GM18867 (cell line): ENCODE measurements at regions not wholly inside any gene's neighbourhood (a gene's known extent, or its start where the extent isn't known, plus 50 kb on each side); places are given as distances from the start of the nearest gene placed in this dataset.
A peak's percentile ranks its signal among the peaks of the same experiment; 100 is the strongest.

Experiments used
- ATAC-seq: cut with Tn5 transposase; IDR thresholded peaks from one replicate; pipeline ENCODE4 v1.9.1; 2021; ENCODE audit warnings: mild to moderate bottlenecking, moderate library complexity; ENCODE audit not compliant: unreplicated experiment

DNA sequence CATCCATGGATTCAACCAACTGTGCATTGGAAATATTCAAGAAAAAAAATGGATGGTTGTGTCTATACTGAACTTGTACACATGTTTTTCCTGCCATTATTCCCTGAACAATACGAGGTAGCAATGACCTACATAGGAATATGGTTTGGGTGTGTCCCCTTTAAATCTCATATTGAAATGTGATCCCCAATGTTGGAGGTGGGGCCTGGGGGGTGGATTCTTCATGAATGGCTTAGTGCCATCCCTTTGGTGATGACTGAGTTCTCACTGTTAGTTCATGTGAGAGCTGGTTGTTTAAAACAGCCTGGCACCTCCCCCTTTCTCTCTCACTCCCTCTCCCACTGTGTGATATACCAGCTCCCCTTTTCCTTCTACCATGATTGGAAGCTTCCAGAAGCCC is 139.8 kb upstream of the BACH2 start:
- no peak for ATAC-seq

DNA sequence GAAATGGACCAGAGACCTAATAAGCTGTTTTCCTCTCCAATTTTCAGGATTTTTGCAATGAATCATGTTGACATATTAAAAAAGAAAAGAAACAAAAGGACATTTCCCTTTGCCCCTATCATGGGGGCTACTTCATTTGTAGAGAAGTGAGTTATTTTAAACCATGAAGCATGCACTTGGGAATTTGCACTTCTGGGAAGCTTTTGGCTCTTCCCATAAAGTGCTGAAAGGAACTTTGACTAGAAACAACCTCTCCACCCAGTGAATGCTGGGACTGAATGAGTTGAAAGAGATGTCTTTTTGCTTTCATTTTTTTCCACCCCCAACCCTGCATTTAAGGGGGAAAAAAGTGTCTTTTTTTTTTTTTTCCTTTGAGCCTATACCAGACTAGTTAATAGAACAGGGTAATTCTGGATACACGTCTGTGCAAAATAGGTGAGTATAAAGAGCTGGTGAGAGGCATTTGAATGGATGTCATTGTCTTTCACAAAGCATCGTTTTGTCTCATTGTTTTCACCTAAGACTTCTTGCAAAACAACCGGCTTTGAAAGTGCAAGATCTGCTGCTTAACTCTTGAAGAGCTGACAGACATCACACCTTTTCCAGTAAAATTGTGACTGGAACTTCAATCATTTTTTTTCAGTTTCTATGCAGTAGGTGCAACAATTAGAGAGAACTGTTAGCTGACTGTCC is 138.7 kb upstream of the BACH2 start:
- ATAC-seq, result no peak

DNA sequence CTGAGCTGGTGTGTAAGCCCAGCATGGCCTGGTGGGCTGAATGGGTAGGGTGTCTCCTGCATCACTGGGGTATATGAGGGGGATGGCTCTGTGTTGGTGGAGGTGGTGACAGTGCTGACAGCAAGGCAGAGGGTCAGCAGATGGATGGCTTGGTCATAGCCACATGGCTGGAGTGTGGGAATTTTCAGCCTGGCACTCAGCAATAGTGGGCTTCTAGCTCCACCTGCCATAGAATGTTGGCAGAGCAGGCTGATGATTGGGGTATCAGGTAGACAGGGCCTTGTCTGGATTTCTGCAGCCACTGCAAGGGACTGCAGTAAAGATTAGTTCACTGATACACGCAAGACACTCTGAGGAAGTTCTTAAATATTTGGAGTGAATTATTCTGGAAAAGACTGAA is 137.5 kb upstream of the BACH2 start:
- ATAC-seq, result no peak

DNA sequence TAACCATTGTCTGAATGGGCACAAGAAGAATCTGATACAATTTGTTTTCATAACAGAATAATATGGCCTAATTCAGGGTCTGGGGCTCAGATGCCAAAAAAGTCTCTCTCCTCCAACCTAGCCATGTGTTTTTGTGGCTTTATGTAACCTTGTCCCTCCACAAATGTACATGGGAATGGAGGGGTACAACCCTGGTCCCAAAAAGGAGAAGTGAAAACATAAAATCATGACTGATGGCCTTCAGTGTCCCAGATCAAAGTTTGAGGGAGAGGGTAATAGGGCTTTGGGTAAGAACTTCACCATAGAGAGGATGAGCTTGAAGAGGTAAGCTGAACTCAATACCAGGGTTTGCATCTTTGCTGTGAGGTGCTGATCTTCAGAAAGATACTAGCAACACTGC is 136.3 kb upstream of the BACH2 start:
- ATAC-seq, result no peak

DNA sequence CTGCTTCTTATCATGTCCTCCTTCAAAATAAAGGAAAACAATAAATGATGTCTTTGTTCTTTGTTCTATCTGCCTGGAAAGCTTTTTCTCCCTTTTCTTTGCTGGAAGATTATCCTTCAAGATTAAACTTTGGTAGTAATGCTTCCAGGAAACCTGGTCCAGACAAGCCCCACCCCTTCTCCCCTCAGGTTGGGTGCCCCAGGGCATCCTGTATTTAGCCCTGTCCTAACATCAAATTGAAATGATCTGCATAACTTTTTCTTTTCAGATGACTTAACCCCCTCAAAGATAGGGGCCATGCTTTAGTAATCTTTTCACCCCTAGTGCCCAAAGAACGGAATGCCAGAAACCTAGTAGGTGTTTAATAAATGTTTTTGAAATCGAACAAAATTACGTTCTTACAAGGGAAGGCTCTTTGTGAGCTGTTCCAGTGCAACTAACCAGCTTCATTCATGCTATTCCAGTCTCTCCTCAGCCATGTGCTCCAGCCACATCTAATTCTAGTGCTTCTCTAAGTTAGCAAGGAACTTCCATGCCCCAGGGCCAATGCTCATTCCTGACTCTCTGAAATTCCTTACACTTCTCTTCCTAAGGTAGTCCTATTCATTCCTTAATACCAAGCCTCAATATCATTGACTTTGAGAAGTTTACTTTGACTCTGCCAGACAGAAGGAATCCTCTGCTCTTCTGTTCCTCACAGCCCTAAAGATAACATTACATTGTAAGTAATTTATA is 135.6 kb upstream of the BACH2 start:
- ATAC-seq, result no peak

DNA sequence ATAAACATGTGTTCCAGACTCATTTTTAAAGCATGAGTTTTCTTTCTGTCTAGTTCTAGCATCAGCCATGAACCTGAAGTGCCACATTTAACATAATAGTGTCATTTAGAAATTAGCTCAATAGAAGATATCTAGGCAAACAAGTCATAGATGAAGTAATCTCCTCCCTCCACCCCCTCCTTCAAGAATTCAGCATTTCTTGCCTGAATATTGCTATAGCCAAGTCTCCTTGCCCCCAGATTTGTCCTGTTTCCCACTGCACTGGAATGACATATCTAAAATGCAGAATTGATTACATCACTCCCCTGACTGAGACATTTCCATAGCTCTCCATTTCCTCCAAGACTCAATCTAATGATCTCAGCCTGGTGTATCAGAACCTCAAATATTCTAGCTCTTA is 134.9 kb upstream of the BACH2 start:
- ATAC-seq, result no peak

DNA sequence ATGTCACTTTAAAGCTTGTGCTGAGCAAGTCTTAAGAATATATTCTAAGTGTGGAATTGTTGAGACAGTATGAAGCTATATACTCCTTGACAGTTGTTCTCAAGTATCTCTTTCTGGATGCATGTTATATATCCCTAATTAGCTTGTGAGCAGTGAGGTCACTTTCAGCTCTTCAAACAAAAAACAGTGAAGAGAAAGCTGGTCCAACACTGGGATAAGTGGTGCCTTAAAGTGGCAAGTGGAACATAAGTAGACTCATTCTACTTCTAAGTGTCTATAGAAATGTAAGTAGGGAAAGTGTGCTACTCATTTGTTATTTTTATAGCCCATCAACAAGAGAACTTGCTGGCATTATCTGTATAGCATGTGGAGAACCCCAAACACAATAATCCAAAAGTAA is 133.1 kb upstream of the BACH2 start:
- no peak for ATAC-seq

DNA sequence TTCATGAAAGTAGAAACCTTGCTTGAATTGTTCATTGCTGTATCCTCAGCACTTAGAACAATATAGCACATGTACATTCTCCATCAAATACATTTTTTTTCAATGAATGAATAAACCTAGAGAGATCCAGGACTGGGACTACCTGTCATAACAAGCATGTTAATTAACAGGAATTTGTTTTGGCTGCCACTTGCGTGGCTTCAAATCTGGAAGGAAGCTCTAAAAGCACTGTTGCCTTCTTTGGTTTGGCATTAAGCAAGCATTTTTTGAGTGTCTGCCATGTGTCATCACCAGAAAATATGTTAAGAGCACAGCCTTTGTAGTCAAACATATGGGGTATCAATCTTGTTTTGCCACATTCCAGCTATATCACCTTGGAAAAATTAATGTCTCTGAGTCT is 131.9 kb upstream of the BACH2 start:
- no peak for ATAC-seq

DNA sequence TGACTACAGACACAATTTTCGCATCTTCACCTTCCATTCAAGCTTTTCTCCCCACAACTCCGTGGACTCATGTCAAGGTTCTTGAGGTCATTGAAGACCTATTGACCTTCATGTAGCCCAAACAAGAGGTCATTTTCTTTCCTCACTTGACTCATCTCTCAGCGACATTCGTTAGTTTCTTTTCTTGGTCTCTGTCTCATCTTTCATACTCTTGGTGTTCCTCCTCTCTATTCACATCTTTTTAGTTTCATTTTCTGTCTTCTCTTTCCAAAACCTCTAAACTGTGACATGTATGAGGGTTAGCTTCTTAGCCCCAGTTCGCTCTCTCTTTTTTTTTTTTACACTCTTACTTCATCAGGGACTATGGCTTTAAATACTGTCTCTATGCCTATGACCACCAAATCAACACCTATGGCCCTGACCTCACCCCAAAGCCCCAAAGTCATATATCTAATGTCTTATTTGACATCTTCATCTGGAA is 128.6 kb upstream of the BACH2 start:
- peak; percentile 96 for ATAC-seq

DNA sequence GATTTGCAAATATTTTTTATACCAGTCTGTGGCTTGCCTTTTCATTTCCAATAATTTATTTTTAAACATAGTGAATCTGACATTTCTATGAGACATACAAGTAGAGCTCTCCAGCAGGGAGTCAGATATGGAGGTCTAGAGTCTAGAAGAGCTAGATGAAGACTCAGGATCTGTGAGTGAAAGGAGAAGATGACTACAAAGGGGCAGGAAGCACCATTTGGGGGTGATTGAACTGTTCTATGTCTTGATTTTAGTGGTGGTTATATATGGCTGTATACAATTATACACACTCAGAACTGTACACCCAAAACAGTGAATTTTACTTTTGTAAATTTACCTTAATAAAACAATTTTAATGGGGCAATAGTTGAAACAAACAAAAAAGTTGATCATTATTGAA is 127.9 kb upstream of the BACH2 start:
- ATAC-seq, result no peak

DNA sequence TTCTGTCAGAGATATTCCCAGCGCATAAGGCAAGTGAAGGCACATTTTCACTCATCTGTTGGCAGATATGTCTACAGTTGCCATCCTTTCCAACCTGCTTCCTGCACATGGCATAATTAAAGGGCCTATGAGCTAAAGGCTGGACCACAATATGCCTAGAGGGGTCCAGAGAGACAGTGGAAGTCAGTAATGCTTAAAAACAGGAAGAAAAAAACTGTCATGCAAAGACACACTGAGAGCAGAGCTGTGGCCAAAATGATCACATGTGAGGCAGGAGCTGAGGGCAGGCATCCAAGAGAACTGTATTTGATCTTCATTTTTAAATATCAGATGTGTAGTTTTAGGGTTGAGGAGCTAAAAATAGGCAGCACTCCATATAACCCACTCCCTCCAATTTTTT is 125.0 kb upstream of the BACH2 start:
- ATAC-seq, result no peak

DNA sequence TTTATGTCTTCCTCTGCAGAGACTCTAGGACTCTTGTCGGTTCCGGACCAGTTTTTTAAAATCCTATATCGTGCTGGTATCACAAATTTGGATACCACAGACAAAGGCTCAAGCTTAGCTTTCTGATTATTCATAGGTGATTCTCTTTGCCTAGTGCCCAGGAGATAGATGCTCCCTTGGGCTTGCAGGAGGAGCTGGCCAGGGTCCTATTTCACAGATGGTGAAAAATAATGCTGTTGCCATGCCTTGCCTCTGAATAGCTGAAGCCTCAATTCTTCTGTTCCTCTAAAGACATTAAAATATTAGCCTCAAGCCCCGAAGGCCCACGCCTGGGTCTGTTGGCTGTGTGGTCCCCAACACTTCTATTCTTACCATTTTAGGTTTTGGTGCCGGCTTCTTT is 123.9 kb upstream of the BACH2 start:
- ATAC-seq, result no peak

DNA sequence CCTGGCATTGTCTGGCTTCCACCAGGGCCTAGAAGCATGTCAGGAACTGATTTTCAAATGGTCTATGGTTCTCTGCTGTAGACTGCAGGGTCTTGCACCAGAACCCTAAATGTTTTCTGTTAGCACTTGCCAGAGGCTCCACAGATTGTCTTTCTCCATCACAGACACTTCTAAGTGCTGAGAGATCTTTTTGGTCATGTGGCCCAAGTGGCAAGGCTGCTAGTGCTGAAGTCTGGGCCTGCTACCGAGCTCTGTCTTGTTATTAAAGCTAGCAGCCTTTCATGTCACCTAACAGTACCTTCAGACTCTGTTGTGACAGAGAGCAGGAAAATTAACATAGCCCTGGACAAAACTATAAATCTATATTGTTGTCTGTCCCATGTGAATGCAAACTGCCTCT is 120.7 kb upstream of the BACH2 start:
- no peak for ATAC-seq

DNA sequence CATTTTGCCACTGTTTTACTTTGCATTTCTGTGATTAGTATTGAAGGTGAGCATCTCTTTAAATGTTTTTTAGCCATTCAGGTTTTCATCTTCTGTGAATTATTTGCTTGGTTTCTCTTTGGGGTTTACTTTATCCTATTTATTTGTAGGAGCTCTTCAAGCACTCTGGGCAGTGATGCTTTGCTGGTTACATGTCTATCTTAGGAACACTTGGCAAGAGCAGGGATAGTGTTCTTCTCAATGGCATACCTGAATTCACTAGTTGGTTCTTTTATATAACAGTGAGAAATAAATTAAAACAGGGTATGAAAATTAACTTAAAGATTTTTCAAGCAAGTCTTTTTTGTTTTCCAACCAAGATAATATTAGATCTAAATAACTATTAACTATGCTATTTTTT is 119.7 kb upstream of the BACH2 start:
- no peak for ATAC-seq

DNA sequence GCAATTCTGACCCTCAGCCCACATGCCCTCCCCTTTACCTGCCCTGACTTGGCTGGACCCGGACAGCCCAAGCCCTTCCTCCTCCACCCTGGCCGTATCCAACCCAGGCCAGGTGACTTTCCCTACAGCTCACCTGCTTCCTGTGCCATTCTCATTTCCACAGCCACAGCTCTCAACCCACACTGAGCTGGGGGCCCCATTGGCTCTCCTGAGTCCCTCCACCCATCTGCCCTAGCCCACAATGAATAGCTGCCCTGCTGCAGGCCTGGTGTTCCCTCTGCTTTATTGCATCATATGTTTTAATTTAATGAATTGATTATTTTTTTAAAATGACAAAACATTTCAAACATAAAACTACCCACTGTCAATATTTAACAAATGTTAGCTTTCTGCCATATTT is 118.5 kb upstream of the BACH2 start:
- ATAC-seq, result no peak

DNA sequence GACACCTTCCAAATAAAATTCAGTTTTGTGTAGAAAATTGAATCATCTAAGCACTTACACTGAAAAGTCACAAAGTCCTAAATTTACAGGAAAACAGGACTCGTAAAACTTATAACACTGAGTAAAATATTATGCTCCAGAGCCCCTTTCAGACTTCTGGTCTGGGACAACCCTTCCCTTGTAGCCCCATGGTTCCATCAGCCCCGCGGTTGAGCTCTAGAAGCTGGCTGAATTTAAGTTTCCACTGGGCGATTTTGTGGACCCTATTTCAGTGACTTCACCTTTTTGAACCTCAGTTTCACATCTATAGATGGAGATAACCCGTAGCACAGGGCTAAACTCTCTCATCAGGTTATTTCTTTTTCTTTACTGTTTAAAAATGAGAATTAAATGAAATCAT is 117.7 kb upstream of the BACH2 start:
- no peak for ATAC-seq

DNA sequence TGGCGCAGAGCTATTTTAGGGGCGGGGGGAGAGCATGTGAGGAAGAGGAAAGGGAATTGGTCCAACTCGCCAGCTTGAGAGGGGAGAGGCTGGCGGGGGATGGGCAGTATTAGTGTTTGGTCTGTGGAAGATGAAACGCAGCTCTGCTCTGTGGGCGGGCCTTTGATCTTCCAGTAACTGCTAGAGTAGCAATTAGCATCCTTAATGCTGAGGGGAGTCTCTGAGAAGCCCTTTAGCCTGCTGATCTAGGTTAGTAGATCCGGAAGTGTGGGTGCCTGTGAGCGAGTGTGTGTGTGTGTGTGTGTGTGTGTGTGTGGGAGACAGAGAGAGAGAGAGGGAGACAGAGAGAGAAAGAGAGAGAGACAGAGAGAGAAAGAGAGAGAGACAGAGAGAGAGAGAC is 117.2 kb upstream of the BACH2 start:
- peak; percentile 30 for ATAC-seq

DNA sequence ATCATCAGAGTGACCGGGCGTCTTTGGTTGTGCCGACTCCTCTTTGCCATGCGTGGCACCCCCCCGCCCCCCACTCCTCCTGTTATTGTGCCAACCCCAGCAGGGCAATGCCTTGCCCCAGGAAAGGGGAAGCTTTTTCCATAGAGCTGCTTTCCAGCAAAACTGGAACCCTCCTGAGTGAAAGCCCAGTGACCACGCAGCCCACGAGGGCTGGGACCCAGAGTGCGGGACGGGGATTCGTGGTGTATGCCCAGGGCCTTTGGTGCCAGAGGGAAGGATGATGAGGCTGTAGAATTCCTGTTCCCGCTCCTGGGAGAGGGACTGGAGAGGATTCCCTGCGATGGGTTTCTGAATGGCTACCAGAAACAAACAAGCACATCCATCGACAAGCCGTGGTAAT is 116.8 kb upstream of the BACH2 start:
- ATAC-seq, result no peak

DNA sequence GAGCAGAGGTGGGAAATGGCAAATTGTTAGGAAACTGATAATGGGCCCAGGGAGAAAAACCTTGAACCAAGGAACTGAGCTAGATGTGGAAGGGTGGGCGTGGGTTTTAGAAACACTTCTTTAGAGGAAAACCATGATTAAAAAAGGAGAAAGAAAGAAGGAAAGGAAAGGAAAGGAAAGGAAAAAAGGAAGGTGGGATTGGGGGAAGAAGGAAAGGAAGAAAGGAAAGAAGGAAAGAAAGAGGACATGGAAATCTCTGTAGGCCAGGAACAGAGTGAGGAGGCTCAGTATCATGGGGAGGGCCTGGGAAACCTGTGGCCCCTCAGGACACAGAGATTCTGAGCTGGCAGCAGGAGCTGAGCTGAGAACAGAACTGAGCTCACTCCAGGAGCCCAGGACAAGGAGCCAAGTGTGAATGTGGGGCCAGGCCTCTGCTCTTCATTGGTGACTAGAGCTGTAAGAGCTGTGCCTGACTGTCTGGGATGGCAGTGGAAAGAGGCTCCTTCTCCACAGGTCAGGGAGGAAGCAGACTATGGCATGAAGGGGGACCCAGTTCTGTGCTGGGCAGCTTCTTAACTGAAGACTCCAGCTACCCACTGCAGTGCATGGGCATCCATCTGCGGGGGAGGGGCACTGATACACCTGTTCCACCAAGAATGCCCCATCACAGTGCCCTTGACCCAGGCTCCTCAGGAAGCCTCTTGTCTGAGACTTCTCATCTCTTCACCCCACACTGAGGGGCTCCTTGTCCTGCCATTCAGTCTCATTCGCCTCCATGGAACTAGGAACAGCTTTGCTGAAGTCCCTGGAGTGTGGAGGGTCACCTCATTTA is 116.1 kb upstream of the BACH2 start:
- no peak for ATAC-seq

DNA sequence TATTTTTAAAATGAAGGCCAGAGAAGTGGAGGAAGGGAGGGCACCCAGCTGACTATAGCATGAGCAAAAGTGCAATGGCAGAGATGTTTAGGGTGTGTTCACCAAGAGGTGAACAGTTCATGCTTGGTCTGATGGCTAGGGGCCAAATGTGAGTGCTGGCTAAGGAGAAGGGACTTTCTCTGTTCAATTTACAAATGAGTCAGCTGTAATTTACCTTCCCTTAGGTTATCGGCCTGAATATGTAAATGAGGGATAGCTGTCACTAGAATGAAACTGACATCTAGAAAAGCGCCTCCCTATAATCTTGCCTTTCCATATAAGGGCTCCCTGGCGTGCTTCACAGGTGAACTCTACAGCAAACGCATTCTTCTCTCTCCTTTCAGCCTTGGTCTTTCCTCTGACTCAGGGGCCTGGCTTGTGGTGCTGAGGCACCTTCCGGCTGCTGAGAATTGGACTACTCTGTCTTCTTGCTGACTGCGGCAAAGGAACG is 114.7 kb upstream of the BACH2 start:
- ATAC-seq, result peak; percentile 90

DNA sequence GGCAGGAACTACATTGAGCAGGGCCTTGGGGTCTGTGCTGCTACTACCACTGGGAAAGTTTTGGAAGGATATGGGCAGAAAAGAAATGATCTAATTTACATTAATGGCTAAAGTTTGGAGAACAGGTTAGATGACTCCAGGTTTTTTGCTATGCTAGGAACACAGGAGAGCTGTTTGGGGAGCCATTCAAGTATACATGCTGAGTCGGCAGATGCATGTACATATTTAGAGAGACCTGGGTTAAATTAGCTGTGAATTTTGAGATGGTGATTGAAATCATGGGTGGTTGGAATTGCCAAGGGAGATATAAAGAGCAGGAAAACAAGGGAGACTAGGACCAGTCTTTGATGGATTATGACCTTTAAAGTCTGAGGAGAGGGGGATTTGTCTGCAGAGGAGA is 113.1 kb upstream of the BACH2 start:
- no peak for ATAC-seq

DNA sequence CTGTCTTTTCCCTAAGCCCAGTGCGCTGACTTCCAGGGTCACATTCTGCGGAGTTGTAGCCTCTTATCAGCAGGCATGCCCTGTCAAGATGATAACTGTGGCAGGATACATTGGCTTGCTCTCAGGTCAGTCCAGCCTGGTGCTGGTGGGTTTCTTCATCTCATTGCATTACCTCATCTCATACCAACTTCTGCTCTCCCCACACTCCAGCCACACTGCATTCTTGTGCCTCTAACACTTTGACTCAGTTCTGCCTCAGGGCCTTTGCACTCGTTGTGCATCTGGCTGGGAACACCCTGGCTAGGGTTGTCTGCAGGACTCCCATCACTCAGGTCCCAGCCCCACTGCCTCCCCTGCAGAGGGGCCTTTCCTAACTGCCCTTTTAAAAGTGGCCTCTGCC is 110.3 kb upstream of the BACH2 start:
- ATAC-seq, result no peak
